Urinary bladder (tissue), 3 donors: ENCODE measurements at regions not wholly inside any gene's neighbourhood (a gene's known extent, or its start where the extent isn't known, plus 50 kb on each side); places are given as distances from the start of the nearest gene placed in this dataset.

ENCODE experiments used
- DNase-seq: peaks from one replicate; pipeline ENCODE4 v3.0.0-alpha.2; 2015; ENCODE audit errors: extremely low spot score
- H3K27ac ChIP-seq: one replicate; pipeline ENCODE4 v1.5.1; 2013; ENCODE audit warnings: low read depth, mild to moderate bottlenecking, moderate library complexity
- H3K36me3 ChIP-seq: one replicate; pipeline ENCODE4 v1.6.1; 2013; ENCODE audit warnings: mild to moderate bottlenecking, moderate library complexity; ENCODE audit not compliant: insufficient read depth
- H3K4me1 ChIP-seq: one replicate; pipeline ENCODE4 v1.6.1; 2013; ENCODE audit warnings: mild to moderate bottlenecking, moderate library complexity; ENCODE audit not compliant: insufficient read depth
- H3K4me3 ChIP-seq: one replicate; pipeline ENCODE4 v1.5.1; 2013; ENCODE audit warnings: low read depth, low read length
- WGBS: extraction: QIAGEN DNeasy Blood & Tissue Kit; methylation state at CpG from one replicate; pipeline ENCODE4 v1.1.7; 2013; 5-methylcytosine and 5-hydroxymethylcytosine counted together
- donor health status: healthy with polysubstance abuse.
- donor health status: healthy.

DNA sequence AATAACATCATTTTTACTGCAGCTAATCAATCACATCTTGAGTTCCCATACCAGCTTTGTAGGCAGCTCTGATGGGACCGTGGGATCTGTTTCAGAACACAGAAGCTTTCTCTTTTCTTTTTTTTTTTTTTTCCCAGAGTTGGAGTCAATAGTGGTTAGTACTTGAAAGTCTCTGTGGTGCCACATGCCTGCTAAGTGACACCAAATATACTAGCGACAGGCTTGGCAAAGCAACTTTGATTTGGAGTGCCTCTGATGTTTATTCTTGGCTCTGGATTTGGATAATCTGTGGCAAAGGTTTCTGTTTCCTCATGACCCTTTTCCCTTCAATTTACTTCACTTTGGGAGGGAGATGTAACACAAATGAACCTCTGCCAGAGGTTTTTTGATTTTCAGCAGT, 681.4 kb upstream of the TENM4 start:
- Histone ChIP-seq H3K36me3 (no peaks in the 10 kb centered on the region), H3K4me1 (no peaks in the 10 kb centered on the region), H3K4me3 (no peak overlapping the region), H3K27ac (no peak overlapping the region)
- no peak for DNase-seq
- 45% methylated on average over 2 of the region's 2 CpGs for WGBS

GRCh38 chr11:80118073-80118472, 677.2 kb upstream of the TENM4 start:
- Histone ChIP-seq H3K4me3 (no peak overlapping the region), H3K36me3 (no peaks in the 10 kb centered on the region), H3K4me1 (no peaks in the 10 kb centered on the region), H3K27ac (no peak overlapping the region)
- no peak for DNase-seq
- WGBS, result 84% methylated on average over 2 of the region's 2 CpGs

- WGBS, result 68% methylated on average over 3 of the region's 3 CpGs
- Histone ChIP-seq H3K4me3 (no peak overlapping the region), H3K36me3 (no peaks in the 10 kb centered on the region), H3K4me1 (no peaks in the 10 kb centered on the region), H3K27ac (no peak overlapping the region)
- DNase-seq, result no peak
These were observed 676.0 kb upstream of the TENM4 start for GRCh38 chr11:80116796-80117195.

DNA sequence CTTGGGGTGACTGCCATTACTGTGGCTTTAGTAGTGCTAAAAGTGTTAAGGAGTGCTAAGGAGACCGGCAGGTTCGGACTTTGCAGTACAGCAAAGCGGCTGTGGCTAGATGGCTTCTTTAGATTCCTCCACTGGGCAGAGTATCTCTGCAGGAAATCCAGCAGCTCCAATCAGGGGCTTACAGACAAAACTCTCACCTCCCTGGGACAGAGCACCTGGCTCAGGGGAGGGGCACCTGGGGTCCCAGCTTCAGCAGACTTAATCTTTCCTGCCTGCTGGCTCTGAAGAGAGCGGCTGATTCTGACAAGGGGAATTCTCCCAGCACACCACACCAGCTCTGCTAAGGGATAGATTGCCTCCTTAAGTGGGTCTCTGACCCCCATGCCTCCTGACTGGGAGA, 668.8 kb upstream of the TENM4 start:
- no peaks in the 10 kb centered on the region for H3K4me1 ChIP-seq
- no peak for DNase-seq
- no peaks in the 10 kb centered on the region for H3K36me3 ChIP-seq
- 79% methylated on average over 4 of the region's 4 CpGs for WGBS
- no peak overlapping the region for H3K27ac ChIP-seq
- no peak overlapping the region for H3K4me3 ChIP-seq

DNA sequence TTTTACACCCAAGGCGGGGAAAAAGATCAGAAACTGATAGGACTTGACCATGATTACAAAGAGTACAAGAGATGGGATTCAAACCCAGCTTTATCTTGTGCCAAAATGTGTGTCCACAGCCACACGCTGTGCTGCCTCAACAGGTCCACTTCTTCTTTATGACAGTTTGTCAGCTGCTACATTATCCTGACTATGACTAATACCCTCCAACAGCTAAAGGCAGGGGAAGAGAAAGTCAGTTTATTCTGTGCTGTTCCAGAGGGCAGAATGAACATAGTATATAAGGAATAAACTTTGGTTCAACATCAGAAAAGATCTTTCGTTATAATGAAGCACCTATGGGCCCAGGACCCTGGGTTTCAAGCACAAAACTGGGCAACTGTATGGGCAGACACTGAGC, 668.2 kb upstream of the TENM4 start:
- Histone ChIP-seq H3K4me1 (no peaks in the 10 kb centered on the region), H3K36me3 (no peaks in the 10 kb centered on the region), H3K27ac (no peak overlapping the region), H3K4me3 (no peak overlapping the region)
- no peak for DNase-seq
- WGBS, result 80% methylated on average over 3 of the region's 3 CpGs

DNA sequence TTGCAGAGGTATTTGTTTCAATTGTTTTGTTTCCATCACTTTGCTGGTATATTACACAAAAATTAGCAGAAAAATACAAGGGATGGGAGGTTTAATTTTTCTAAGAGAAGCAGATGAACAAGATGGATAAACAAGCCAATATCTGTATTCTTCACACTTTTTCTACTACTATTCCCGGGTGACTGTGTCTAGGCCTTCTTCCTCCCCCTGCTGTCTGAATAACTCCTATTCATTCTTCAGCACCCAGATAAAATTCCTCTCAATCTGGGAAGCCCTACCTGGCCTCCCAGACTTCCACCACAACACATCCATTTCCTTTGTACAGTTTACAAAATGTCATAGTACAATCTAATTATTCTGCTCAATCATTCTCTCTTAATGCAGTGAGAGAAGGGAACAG, 666.6 kb upstream of the TENM4 start:
- DNase-seq, result no peak
- 81% methylated on average over 1 of the region's 1 CpG for WGBS
- Histone ChIP-seq H3K36me3 (no peaks in the 10 kb centered on the region), H3K4me3 (no peak overlapping the region), H3K4me1 (no peaks in the 10 kb centered on the region), H3K27ac (no peak overlapping the region)

DNA sequence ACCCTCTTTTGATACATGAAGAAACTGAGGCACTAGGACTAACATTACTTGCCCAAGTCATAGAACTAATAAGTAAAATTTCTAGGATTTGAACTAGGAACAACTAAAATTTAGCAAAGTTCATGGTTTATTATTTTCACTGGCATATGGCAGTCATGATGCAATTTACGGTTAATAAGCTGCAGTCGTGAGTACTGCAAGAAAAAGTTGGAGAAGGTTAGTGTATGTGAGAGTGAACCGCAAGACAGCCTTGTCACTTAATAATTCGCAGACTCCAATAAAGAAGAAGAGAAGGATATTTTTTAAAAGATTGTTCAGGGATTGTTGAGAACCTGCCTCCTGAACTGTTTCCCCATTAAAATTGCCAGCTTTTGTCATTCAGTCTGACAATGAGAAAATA, 663.4 kb upstream of the TENM4 start:
- no peaks in the 10 kb centered on the region for H3K4me1 ChIP-seq
- no peak for DNase-seq
- no peak overlapping the region for H3K27ac ChIP-seq
- WGBS, result 57% methylated on average over 4 of the region's 4 CpGs
- no peaks in the 10 kb centered on the region for H3K36me3 ChIP-seq
- H3K4me3 ChIP-seq, result no peak overlapping the region

- no peak for DNase-seq
- WGBS, result 95% methylated on average over 4 of the region's 4 CpGs
- no peaks in the 10 kb centered on the region for H3K4me1 ChIP-seq
These were observed 662.5 kb upstream of the TENM4 start for GRCh38 chr11:80103142-80103859.

DNA sequence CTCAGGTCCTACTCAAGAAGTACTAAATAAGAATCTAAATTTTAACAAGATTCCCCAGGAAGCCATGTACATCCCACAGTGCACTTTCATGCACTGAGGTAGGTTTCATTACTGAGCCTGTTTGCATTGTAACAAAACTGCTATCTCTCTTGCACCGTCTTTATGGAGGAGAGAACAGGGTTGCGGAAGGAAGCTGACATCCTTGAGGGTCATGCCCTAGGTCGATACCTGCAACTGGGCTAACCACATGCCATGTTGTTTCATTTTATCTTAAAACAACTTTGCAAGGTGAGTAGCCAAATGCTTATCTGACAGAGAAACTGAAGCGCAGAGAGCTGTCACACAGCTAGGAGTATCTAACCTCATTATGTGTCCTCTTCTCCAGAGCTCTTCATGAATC, 656.3 kb upstream of the TENM4 start:
- Histone ChIP-seq H3K4me1 (no peaks in the 10 kb centered on the region), H3K4me3 (no peak overlapping the region), H3K27ac (no peak overlapping the region), H3K36me3 (no peaks in the 10 kb centered on the region)
- no peak for DNase-seq
- WGBS, result 90% methylated on average over 4 of the region's 4 CpGs

More at GRCh38 chr11:80103142-80103859, 662.5 kb upstream of the TENM4 start:
- Histone ChIP-seq H3K36me3 (no peaks in the 10 kb centered on the region), H3K4me3 (no peak overlapping the region), H3K27ac (no peak overlapping the region)

DNA sequence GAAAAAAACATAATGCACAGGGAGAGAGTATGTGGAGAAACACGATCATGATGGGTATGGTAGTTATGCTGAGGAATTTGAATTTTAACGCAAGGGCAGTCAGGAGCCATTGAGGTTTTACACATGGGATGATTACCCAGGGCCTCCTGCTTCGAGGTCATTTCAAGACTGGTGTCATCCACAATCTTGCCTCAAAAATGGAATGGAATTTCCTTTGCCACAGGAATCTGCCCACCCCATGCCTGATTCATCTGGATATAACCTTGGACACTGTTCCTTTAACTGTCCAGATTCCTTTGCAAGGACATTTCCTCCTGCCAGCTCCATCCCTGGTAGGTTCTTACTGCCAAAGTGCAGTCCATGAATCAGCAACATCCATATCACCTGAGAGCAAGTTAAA, 655.9 kb upstream of the TENM4 start:
- H3K4me3 ChIP-seq, result no peak overlapping the region
- no peaks in the 10 kb centered on the region for H3K36me3 ChIP-seq
- no peaks in the 10 kb centered on the region for H3K4me1 ChIP-seq
- H3K27ac ChIP-seq, result no peak overlapping the region
- 67% methylated on average over 3 of the region's 3 CpGs for WGBS
- DNase-seq, result no peak

DNA sequence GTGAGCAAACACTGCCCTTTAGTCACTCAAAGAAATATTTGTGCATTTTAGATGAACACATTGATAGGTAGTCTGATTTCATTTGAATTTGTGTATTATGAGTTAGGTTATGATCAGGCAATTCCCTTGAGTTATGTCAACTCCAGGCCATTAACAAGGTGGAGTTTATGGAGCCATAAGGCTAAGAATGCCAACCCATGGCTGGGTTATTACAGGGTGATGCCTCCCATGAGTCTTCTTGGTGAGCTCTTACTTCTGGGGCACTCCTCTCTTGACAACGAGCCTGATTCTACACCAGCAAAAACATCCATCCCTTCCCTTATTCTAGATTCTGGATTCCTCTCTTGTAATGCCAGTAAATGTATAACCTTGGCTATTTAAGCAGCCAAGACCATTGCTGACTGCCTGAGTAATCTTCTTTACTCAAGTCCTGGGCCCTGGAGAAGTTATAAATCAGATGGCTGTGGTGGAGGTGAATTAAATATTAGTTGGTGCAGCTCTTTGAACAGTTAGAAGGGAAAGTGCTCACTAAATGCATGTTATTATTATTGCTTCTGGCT, 645.7 kb upstream of the TENM4 start:
- no peak overlapping the region for H3K27ac ChIP-seq
- H3K4me3 ChIP-seq, result no peak overlapping the region
- DNase-seq, result no peak
- no peaks in the 10 kb centered on the region for H3K36me3 ChIP-seq
- H3K4me1 ChIP-seq, result no peaks in the 10 kb centered on the region
- WGBS, result 74% methylated on average over 1 of the region's 1 CpG

DNA sequence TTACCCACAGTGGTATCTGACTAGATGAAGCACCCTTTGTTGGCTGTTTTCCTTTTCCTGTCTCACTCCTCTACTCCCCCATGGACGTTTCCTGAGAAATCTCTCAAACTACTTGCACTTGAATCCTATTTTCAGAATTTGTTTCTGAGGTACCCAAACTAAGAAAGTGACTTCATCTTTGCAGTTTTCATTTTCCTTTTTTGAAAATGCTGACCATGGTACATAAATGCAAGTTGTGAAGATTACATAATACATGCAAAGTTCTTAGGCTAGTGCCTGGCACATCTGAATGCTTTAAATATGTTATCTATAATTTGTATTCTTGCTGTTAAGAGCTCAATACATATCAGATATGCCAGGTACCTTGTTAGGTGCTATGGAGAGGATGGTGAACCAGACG, 644.7 kb upstream of the TENM4 start:
- no peak for DNase-seq
- H3K4me3 ChIP-seq, result no peak overlapping the region
- no peaks in the 10 kb centered on the region for H3K36me3 ChIP-seq
- no peaks in the 10 kb centered on the region for H3K4me1 ChIP-seq
- WGBS, result 59% methylated on average over 2 of the region's 2 CpGs
- H3K27ac ChIP-seq, result no peak overlapping the region

DNA sequence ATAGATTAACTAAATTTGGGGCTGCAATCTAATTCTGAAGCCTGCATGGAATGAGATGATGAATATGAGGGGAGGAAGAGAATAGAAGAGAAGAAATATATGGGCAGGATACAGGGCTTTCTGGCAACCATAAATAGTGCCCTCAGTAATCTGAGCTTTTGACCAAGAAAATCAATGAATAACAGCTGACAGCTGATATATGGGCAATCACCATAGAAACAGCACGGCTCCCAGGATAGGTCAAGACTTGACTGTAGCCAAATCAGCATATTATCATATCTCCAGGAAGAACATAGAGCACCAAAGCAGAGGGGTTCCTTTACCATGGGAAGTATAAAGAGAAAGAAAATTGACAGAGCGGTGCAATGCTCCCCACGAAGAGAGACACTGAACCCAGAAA, 643.8 kb upstream of the TENM4 start:
- WGBS, result 66% methylated on average over 3 of the region's 3 CpGs
- Histone ChIP-seq H3K4me1 (no peaks in the 10 kb centered on the region), H3K27ac (no peak overlapping the region), H3K4me3 (no peak overlapping the region), H3K36me3 (no peaks in the 10 kb centered on the region)
- DNase-seq, result no peak

DNA sequence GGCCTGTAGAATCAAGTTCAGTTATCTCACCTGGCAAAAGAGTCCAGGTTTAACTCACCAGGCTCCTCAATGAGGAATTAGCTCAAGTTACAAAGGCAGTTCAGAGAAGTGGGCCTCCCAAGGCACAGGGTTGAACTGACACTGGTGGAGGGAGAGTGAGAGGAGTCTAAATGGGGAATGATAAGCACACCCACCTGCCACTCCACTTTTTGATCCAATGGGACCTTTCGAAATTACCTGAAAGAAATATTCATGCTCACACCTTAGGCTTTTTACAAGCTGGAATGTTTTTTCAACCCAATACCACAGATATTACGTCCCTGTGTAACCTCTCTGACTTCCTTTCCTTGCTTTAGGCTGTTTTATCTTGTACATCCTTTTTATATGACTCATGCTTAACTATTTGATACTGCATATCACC, 642.7 kb upstream of the TENM4 start:
- WGBS, result 68% methylated on average over 2 of the region's 2 CpGs
- DNase-seq, result no peak
- no peak overlapping the region for H3K4me3 ChIP-seq
- no peaks in the 10 kb centered on the region for H3K4me1 ChIP-seq
- H3K27ac ChIP-seq, result no peak overlapping the region
- H3K36me3 ChIP-seq, result no peaks in the 10 kb centered on the region
